BLaER1 (cell line): ENCODE measurements at regions not wholly inside any gene's neighbourhood (a gene's known extent, or its start where the extent isn't known, plus 50 kb on each side); places are given as distances from the start of the nearest gene placed in this dataset.

Experiments used
- H3K27ac ChIP-seq: shearing (Covaris generic); formaldehyde crosslinking; 2 replicates; pipeline ENCODE4 v1.8.1; 2022
- H3K27me3 ChIP-seq: shearing (Covaris generic); formaldehyde crosslinking; 2 replicates; pipeline ENCODE4 v1.8.1; 2022
- H3K36me3 ChIP-seq: shearing (Covaris generic); formaldehyde crosslinking; 2 replicates; pipeline ENCODE4 v1.8.1; 2022
- H3K4me1 ChIP-seq: shearing (Covaris generic); formaldehyde crosslinking; 2 replicates; pipeline ENCODE4 v1.8.1; 2022
- H3K4me2 ChIP-seq: shearing (Covaris generic); formaldehyde crosslinking; 2 replicates; pipeline ENCODE4 v1.8.1; 2022
- H3K4me3 ChIP-seq: shearing (Covaris generic); formaldehyde crosslinking; 2 replicates; pipeline ENCODE4 v1.8.1; 2022
- H3K9ac ChIP-seq: shearing (Covaris generic); formaldehyde crosslinking; 2 replicates; pipeline ENCODE4 v1.8.1; 2022
- H3K9me3 ChIP-seq: shearing (Covaris generic); formaldehyde crosslinking; 2 replicates; pipeline ENCODE4 v1.8.1; 2022
- H4K20me1 ChIP-seq: shearing (Covaris generic); formaldehyde crosslinking; 2 replicates; pipeline ENCODE4 v1.8.1; 2022
- Cebpa-rat ChIP-seq: shearing (Covaris generic); IDR thresholded peaks from 2 replicates; pipeline ENCODE4 v1.8.1; 2022

GRCh38 chr2:133732982-133733900 is 165.0 kb upstream of the NCKAP5 start:
- peaks cover 6% of the 10 kb centered on the region; the same call in 1 of the 2 replicates for H3K9me3 ChIP-seq
- H3K4me2 ChIP-seq: no peak overlapping the region
- no peak overlapping the region for H3K4me3 ChIP-seq
- H3K4me1 ChIP-seq: peaks cover 22% of the 10 kb centered on the region
- no peak overlapping the region for H3K27ac ChIP-seq
- TF ChIP-seq Cebpa-rat: no peak
- no peaks in the 10 kb centered on the region for H3K36me3 ChIP-seq
- H3K9ac ChIP-seq: no peak overlapping the region
- no peaks in the 10 kb centered on the region for H4K20me1 ChIP-seq
- H3K27me3 ChIP-seq: no peaks in the 10 kb centered on the region

GRCh38 chr2:133733901-133734255 is 165.6 kb upstream of the NCKAP5 start:
- peaks cover 28% of the 10 kb centered on the region for H3K4me1 ChIP-seq
- no peak overlapping the region for H3K9ac ChIP-seq
- no peaks in the 10 kb centered on the region for H4K20me1 ChIP-seq
- no peak overlapping the region for H3K27ac ChIP-seq
- no peak overlapping the region for H3K4me2 ChIP-seq
- no peaks in the 10 kb centered on the region for H3K27me3 ChIP-seq
- H3K4me3 ChIP-seq: no peak overlapping the region
- H3K9me3 ChIP-seq: peaks cover 6% of the 10 kb centered on the region; the same call in 1 of the 2 replicates
- TF ChIP-seq Cebpa-rat: no peak
- no peaks in the 10 kb centered on the region for H3K36me3 ChIP-seq

- Histone ChIP-seq H3K9me3 (peaks cover 6% of the 10 kb centered on the region; the same call in 1 of the 2 replicates), H3K27me3 (no peaks in the 10 kb centered on the region), H3K36me3 (no peaks in the 10 kb centered on the region), H3K4me3 (no peak overlapping the region), H4K20me1 (no peaks in the 10 kb centered on the region), H3K9ac (no peak overlapping the region), H3K4me2 (no peak overlapping the region), H3K27ac (no peak overlapping the region), H3K4me1 (peaks cover 30% of the 10 kb centered on the region)
- TF ChIP-seq Cebpa-rat: no peak
Observed at GRCh38 chr2:133734716-133735495, 166.6 kb upstream of the NCKAP5 start.

GRCh38 chr2:133736674-133737073 is 168.4 kb upstream of the NCKAP5 start:
- H3K27me3 ChIP-seq: no peaks in the 10 kb centered on the region
- peaks cover 16% of the 10 kb centered on the region; the same call in 1 of the 2 replicates for H3K9me3 ChIP-seq
- H3K4me2 ChIP-seq: peak overlapping the region; percentile 87
- no peaks in the 10 kb centered on the region for H4K20me1 ChIP-seq
- peak overlapping the region; percentile 26; the same call in 1 of the 2 replicates for H3K4me3 ChIP-seq
- peaks cover 30% of the 10 kb centered on the region for H3K4me1 ChIP-seq
- peak overlapping the region; percentile 65 for H3K27ac ChIP-seq
- peak overlapping the region; percentile 56 for H3K9ac ChIP-seq
- no peak for TF ChIP-seq Cebpa-rat
- no peaks in the 10 kb centered on the region for H3K36me3 ChIP-seq

- peak overlapping the region; percentile 87 for H3K4me2 ChIP-seq
- H4K20me1 ChIP-seq: no peaks in the 10 kb centered on the region
- H3K27ac ChIP-seq: peak overlapping the region; percentile 65
- H3K9me3 ChIP-seq: peaks cover 16% of the 10 kb centered on the region; the same call in 1 of the 2 replicates
- no peaks in the 10 kb centered on the region for H3K27me3 ChIP-seq
- no peak for TF ChIP-seq Cebpa-rat
- H3K4me1 ChIP-seq: peaks cover 30% of the 10 kb centered on the region
- peak overlapping the region; percentile 56 for H3K9ac ChIP-seq
- H3K36me3 ChIP-seq: no peaks in the 10 kb centered on the region
- peak overlapping the region; percentile 26; the same call in 1 of the 2 replicates for H3K4me3 ChIP-seq
Observed at GRCh38 chr2:133737242-133737993, 169.2 kb upstream of the NCKAP5 start.

GRCh38 chr2:133739039-133739438 is 170.8 kb upstream of the NCKAP5 start:
- H3K4me2 ChIP-seq: 0 out of 2 replicates have a peak overlapping the region, but pooled peaks have one; percentile 87

GRCh38 chr2:133740500-133740899 is 172.2 kb upstream of the NCKAP5 start:
- Histone ChIP-seq H3K27ac (no peak overlapping the region), H3K4me2 (no peak overlapping the region), H3K4me1 (peaks cover 30% of the 10 kb centered on the region), H3K9ac (no peak overlapping the region), H3K9me3 (peaks cover 16% of the 10 kb centered on the region; the same call in 1 of the 2 replicates), H3K4me3 (no peak overlapping the region), H3K36me3 (no peaks in the 10 kb centered on the region), H3K27me3 (no peaks in the 10 kb centered on the region), H4K20me1 (no peaks in the 10 kb centered on the region)
- TF ChIP-seq Cebpa-rat: no peak

More at GRCh38 chr2:133739039-133739438, 170.8 kb upstream of the NCKAP5 start:
- H3K9ac ChIP-seq: no peak overlapping the region
- no peaks in the 10 kb centered on the region for H4K20me1 ChIP-seq
- H3K4me1 ChIP-seq: peaks cover 30% of the 10 kb centered on the region
- no peak overlapping the region for H3K27ac ChIP-seq
- H3K27me3 ChIP-seq: no peaks in the 10 kb centered on the region
- TF ChIP-seq Cebpa-rat: no peak
- no peaks in the 10 kb centered on the region for H3K36me3 ChIP-seq
- no peak overlapping the region for H3K4me3 ChIP-seq
- peaks cover 16% of the 10 kb centered on the region; the same call in 1 of the 2 replicates for H3K9me3 ChIP-seq

GRCh38 chr2:133748007-133748700 is 179.9 kb upstream of the NCKAP5 start:
- no peak overlapping the region for H3K27ac ChIP-seq
- no peaks in the 10 kb centered on the region for H4K20me1 ChIP-seq
- H3K4me3 ChIP-seq: no peak overlapping the region
- no peaks in the 10 kb centered on the region for H3K27me3 ChIP-seq
- H3K36me3 ChIP-seq: no peaks in the 10 kb centered on the region
- peak overlapping the region; percentile 39; the same call in 1 of the 2 replicates for H3K4me2 ChIP-seq
- H3K9ac ChIP-seq: no peak overlapping the region
- H3K4me1 ChIP-seq: peaks cover 11% of the 10 kb centered on the region
- peaks cover 1% of the 10 kb centered on the region; the same call in 1 of the 2 replicates for H3K9me3 ChIP-seq
- no peak for TF ChIP-seq Cebpa-rat

GRCh38 chr2:133753665-133754064 is 185.4 kb upstream of the NCKAP5 start:
- no peak overlapping the region for H3K4me3 ChIP-seq
- no peaks in the 10 kb centered on the region for H4K20me1 ChIP-seq
- no peak overlapping the region for H3K27ac ChIP-seq

More at GRCh38 chr2:133753665-133754064, 185.4 kb upstream of the NCKAP5 start:
- no peaks in the 10 kb centered on the region for H3K27me3 ChIP-seq
- no peaks in the 10 kb centered on the region for H3K9me3 ChIP-seq
- H3K36me3 ChIP-seq: no peaks in the 10 kb centered on the region
- TF ChIP-seq Cebpa-rat: no peak
- H3K9ac ChIP-seq: no peak overlapping the region
- H3K4me1 ChIP-seq: no peaks in the 10 kb centered on the region
- H3K4me2 ChIP-seq: no peak overlapping the region
